ENCODE measurements at regions not wholly inside any gene's neighbourhood (a gene's known extent, or its start where the extent isn't known, plus 50 kb on each side); places are given as distances from the start of the nearest gene placed in this dataset.

- Histone ChIP-seq H3K4me1 (ENCODE audit: control insufficient read depth, extremely low read depth, insufficient read depth, low read length) (no peaks in the 10 kb centered on the region), H3K9me1 (ENCODE audit: control insufficient read depth, extremely low read depth, insufficient read depth, low read length) (no peaks in the 10 kb centered on the region), H2AFZ (ENCODE audit: control insufficient read depth, low read length) (no peak overlapping the region), H4K20me1 (ENCODE audit: control insufficient read depth, extremely low read depth, insufficient read depth, low read length) (no peaks in the 10 kb centered on the region), H3K27ac (ENCODE audit: control insufficient read depth, insufficient read depth, low read length) (no peak overlapping the region), H3K79me2 (ENCODE audit: control insufficient read depth, insufficient read depth, low read length) (no peaks in the 10 kb centered on the region), H3K36me3 (ENCODE audit: control insufficient read depth in 2 of 2, extremely low read depth in 1 of 2, insufficient read depth in 2 of 2, low read length in 2 of 2) (no peaks in the 10 kb centered on the region), H3K4me3 (ENCODE audit: control insufficient read depth in 2 of 3, extremely low read depth in 1 of 3, insufficient read depth in 2 of 3, low read depth in 1 of 3, low read length in 3 of 3) (no peak overlapping the region), H3K9me3 (ENCODE audit: control insufficient read depth, low read depth, low read length) (no peaks in the 10 kb centered on the region), H3K27me3 (ENCODE audit: control insufficient read depth, extremely low read depth, insufficient read depth, low read length) (peaks cover 3% of the 10 kb centered on the region), H3K4me2 (ENCODE audit: control insufficient read depth, extremely low read depth, insufficient read depth, low read depth, low read length) (no peak overlapping the region), H3K9ac (ENCODE audit: control insufficient read depth, extremely low read depth, insufficient read depth, low read length) (no peak overlapping the region)
- TF ChIP-seq, protein P1, sequence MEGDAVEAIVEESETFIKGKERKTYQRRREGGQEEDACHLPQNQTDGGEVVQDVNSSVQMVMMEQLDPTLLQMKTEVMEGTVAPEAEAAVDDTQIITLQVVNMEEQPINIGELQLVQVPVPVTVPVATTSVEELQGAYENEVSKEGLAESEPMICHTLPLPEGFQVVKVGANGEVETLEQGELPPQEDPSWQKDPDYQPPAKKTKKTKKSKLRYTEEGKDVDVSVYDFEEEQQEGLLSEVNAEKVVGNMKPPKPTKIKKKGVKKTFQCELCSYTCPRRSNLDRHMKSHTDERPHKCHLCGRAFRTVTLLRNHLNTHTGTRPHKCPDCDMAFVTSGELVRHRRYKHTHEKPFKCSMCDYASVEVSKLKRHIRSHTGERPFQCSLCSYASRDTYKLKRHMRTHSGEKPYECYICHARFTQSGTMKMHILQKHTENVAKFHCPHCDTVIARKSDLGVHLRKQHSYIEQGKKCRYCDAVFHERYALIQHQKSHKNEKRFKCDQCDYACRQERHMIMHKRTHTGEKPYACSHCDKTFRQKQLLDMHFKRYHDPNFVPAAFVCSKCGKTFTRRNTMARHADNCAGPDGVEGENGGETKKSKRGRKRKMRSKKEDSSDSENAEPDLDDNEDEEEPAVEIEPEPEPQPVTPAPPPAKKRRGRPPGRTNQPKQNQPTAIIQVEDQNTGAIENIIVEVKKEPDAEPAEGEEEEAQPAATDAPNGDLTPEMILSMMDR (optimal IDR thresholded peaks at IDR 0.05 in 1 of 3, IDR thresholded peaks at IDR 0.05 in 1 of 3, conservative IDR thresholded peaks at IDR 0.05 in 1 of 3; ENCODE audit: extremely low read depth in 1 of 3, insufficient read depth in 2 of 3, low read length in 3 of 3) = no peak
- TF ChIP-seq EZH2 (IDR thresholded peaks at IDR 0.05; ENCODE audit: low read length) = no peak
- dilution Hi-C loops (cut with MboI; ENCODE audit: extremely low pct_ligation_motif_present, low sequenced_read_pairs) = no loop called here
- no peak for DNase-seq (ENCODE audit: low read depth, low spot score)
- FAIRE-seq = no peak
These were observed 92.6 kb downstream of the RCN1 start for GRCh38 chr11:32183512-32183911.

DNA sequence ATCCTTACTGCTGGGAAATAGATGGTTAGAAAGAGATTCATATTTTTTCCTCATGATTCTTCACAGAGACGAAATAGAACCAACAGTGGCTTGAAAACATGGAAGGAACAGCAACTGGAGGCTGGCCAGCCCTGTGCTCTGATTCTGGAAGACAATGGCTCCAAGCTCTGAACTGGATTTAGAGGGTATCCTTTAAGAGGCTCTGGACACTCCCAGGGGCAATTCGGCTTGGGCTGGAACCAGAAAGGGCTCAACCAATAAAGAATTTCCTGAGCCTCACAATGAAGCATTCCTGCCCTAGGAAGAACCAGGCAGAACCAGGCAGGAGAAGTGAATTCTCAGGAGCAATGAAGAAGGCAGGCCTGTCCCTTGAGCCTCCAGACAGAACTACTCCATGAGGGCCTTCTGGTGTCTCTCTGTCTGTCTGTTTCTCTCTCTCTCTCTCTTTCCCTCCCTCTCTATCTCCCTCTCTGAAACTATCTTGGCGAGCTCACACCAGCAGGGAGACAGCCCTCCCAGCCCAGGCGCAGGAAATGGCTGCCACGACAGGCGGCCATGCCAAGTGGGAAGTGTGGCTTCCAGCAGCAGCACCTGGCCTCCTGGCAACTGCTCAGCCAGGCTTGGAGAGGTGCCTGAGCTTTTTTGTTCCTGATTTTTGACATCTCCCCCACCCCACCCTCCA is 93.3 kb downstream of the RCN1 start:
- Histone ChIP-seq H3K4me2 (ENCODE audit: control insufficient read depth, extremely low read depth, insufficient read depth, low read depth, low read length) (no peak overlapping the region), H3K9ac (ENCODE audit: control insufficient read depth, extremely low read depth, insufficient read depth, low read length) (no peak overlapping the region), H3K27ac (ENCODE audit: control insufficient read depth, insufficient read depth, low read length) (no peak overlapping the region), H3K9me3 (ENCODE audit: control insufficient read depth, low read depth, low read length) (no peaks in the 10 kb centered on the region), H2AFZ (ENCODE audit: control insufficient read depth, low read length) (no peak overlapping the region), H4K20me1 (ENCODE audit: control insufficient read depth, extremely low read depth, insufficient read depth, low read length) (no peaks in the 10 kb centered on the region), H3K79me2 (ENCODE audit: control insufficient read depth, insufficient read depth, low read length) (no peaks in the 10 kb centered on the region), H3K27me3 (ENCODE audit: control insufficient read depth, extremely low read depth, insufficient read depth, low read length) (peaks cover 3% of the 10 kb centered on the region), H3K4me3 (ENCODE audit: control insufficient read depth in 2 of 3, extremely low read depth in 1 of 3, insufficient read depth in 2 of 3, low read depth in 1 of 3, low read length in 3 of 3) (no peak overlapping the region), H3K9me1 (ENCODE audit: control insufficient read depth, extremely low read depth, insufficient read depth, low read length) (no peaks in the 10 kb centered on the region), H3K4me1 (ENCODE audit: control insufficient read depth, extremely low read depth, insufficient read depth, low read length) (no peaks in the 10 kb centered on the region), H3K36me3 (ENCODE audit: control insufficient read depth in 2 of 2, extremely low read depth in 1 of 2, insufficient read depth in 2 of 2, low read length in 2 of 2) (no peaks in the 10 kb centered on the region)
- dilution Hi-C loops (cut with MboI; ENCODE audit: extremely low pct_ligation_motif_present, low sequenced_read_pairs) = no loop called here
- FAIRE-seq = no peak
- no peak for DNase-seq (ENCODE audit: low read depth, low spot score)
- TF ChIP-seq EZH2 (IDR thresholded peaks at IDR 0.05; ENCODE audit: low read length) = no peak
- TF ChIP-seq, protein P1 (optimal IDR thresholded peaks at IDR 0.05 in 1 of 3, IDR thresholded peaks at IDR 0.05 in 1 of 3, conservative IDR thresholded peaks at IDR 0.05 in 1 of 3; ENCODE audit: extremely low read depth in 1 of 3, insufficient read depth in 2 of 3, low read length in 3 of 3) = no peak
